ENCODE measurements at regions not wholly inside any gene's neighbourhood (a gene's known extent, or its start where the extent isn't known, plus 50 kb on each side); places are given as distances from the start of the nearest gene placed in this dataset.

GRCh38 chr7:25854608-25855497 lies 297.1 kb upstream of the NFE2L3 start:
- H3K9me3 Mint-ChIP-seq (ENCODE audit: unreplicated experiment) = peaks cover under 1% of the 10 kb centered on the region
- peaks cover 42% of the 10 kb centered on the region for H3K4me1 Mint-ChIP-seq (ENCODE audit: unreplicated experiment)
- H3K36me3 Mint-ChIP-seq (ENCODE audit: unreplicated experiment) = peaks cover 4% of the 10 kb centered on the region
- peak overlapping the region; percentile 90 for H3K27ac Mint-ChIP-seq (ENCODE audit: unreplicated experiment)
- no peak overlapping the region for H3K4me3 Mint-ChIP-seq (ENCODE audit: unreplicated experiment)
- peaks cover 6% of the 10 kb centered on the region for H3K27me3 Mint-ChIP-seq (ENCODE audit: unreplicated experiment)
- peak; percentile 79 for TF ChIP-seq CTCF (IDR thresholded peaks at IDR 0.05)
- no peak for DNase-seq (ENCODE audit: extremely low spot score, unreplicated experiment)

- Mint-ChIP-seq H3K4me1 (ENCODE audit: unreplicated experiment) (peaks cover 35% of the 10 kb centered on the region), H3K27me3 (ENCODE audit: unreplicated experiment) (peaks cover 6% of the 10 kb centered on the region), H3K4me3 (ENCODE audit: unreplicated experiment) (no peak overlapping the region), H3K36me3 (ENCODE audit: unreplicated experiment) (peaks cover 4% of the 10 kb centered on the region), H3K27ac (ENCODE audit: unreplicated experiment) (no peak overlapping the region), H3K9me3 (ENCODE audit: unreplicated experiment) (peaks cover 4% of the 10 kb centered on the region)
- no peak for TF ChIP-seq CTCF (IDR thresholded peaks at IDR 0.05)
- DNase-seq (ENCODE audit: extremely low spot score, unreplicated experiment) = no peak
These were observed 295.9 kb upstream of the NFE2L3 start for GRCh38 chr7:25855854-25856782.

GRCh38 chr7:25857376-25858067 lies 294.5 kb upstream of the NFE2L3 start:
- Mint-ChIP-seq H3K27me3 (ENCODE audit: unreplicated experiment) (peaks cover 4% of the 10 kb centered on the region), H3K27ac (ENCODE audit: unreplicated experiment) (no peak overlapping the region), H3K9me3 (ENCODE audit: unreplicated experiment) (peaks cover 4% of the 10 kb centered on the region), H3K36me3 (ENCODE audit: unreplicated experiment) (peaks cover 4% of the 10 kb centered on the region), H3K4me1 (ENCODE audit: unreplicated experiment) (peaks cover 35% of the 10 kb centered on the region), H3K4me3 (ENCODE audit: unreplicated experiment) (no peak overlapping the region)
- no peak for DNase-seq (ENCODE audit: extremely low spot score, unreplicated experiment)
- no peak for TF ChIP-seq CTCF (IDR thresholded peaks at IDR 0.05)

GRCh38 chr7:25858200-25858524 lies 293.8 kb upstream of the NFE2L3 start:
- Mint-ChIP-seq H3K27me3 (ENCODE audit: unreplicated experiment) (peaks cover 10% of the 10 kb centered on the region), H3K4me1 (ENCODE audit: unreplicated experiment) (peaks cover 38% of the 10 kb centered on the region), H3K9me3 (ENCODE audit: unreplicated experiment) (peaks cover 4% of the 10 kb centered on the region), H3K36me3 (ENCODE audit: unreplicated experiment) (peaks cover 3% of the 10 kb centered on the region), H3K4me3 (ENCODE audit: unreplicated experiment) (no peak overlapping the region), H3K27ac (ENCODE audit: unreplicated experiment) (no peak overlapping the region)
- TF ChIP-seq CTCF (IDR thresholded peaks at IDR 0.05) = no peak
- no peak for DNase-seq (ENCODE audit: extremely low spot score, unreplicated experiment)
